HG02798 (cell line): ENCODE measurements at regions not wholly inside any gene's neighbourhood (a gene's known extent, or its start where the extent isn't known, plus 50 kb on each side); places are given as distances from the start of the nearest gene placed in this dataset.

ENCODE experiments used
- ATAC-seq: cut with Tn5 transposase; IDR thresholded peaks from one replicate; pipeline ENCODE4 v1.9.1; 2021; ENCODE audit warnings: mild to moderate bottlenecking; ENCODE audit not compliant: unreplicated experiment, poor library complexity

GRCh38 chr5:98096155-98096554 is 677.3 kb upstream of the RGMB start:
- no peak for ATAC-seq

- no peak for ATAC-seq
Measured at GRCh38 chr5:98099448-98100105, 673.9 kb upstream of the RGMB start.

- ATAC-seq, result no peak
Measured at GRCh38 chr5:98101131-98101530, 672.3 kb upstream of the RGMB start.

- ATAC-seq, result no peak
Measured at GRCh38 chr5:98102936-98103335, 670.5 kb upstream of the RGMB start.

GRCh38 chr5:98103807-98104206 is 669.7 kb upstream of the RGMB start:
- ATAC-seq, result no peak

GRCh38 chr5:98104454-98105188 is 668.8 kb upstream of the RGMB start:
- no peak for ATAC-seq

- no peak for ATAC-seq
Measured at GRCh38 chr5:98105681-98106080, 667.8 kb upstream of the RGMB start.

- ATAC-seq, result no peak
Measured at GRCh38 chr5:98106116-98107031, 667.1 kb upstream of the RGMB start.

- no peak for ATAC-seq
Measured at GRCh38 chr5:98108497-98108896, 665.0 kb upstream of the RGMB start.

- ATAC-seq, result no peak
Measured at GRCh38 chr5:98109561-98110006, 663.9 kb upstream of the RGMB start.

GRCh38 chr5:98110282-98110691 is 663.2 kb upstream of the RGMB start:
- ATAC-seq, result no peak

GRCh38 chr5:98110791-98111190 is 662.7 kb upstream of the RGMB start:
- ATAC-seq, result no peak

- ATAC-seq, result no peak
Measured at GRCh38 chr5:98111686-98112085, 661.8 kb upstream of the RGMB start.

- ATAC-seq, result no peak
Measured at GRCh38 chr5:98121036-98121936, 652.2 kb upstream of the RGMB start.

GRCh38 chr5:98128271-98128670 is 645.2 kb upstream of the RGMB start:
- no peak for ATAC-seq

GRCh38 chr5:98128846-98129245 is 644.6 kb upstream of the RGMB start:
- ATAC-seq, result no peak

- no peak for ATAC-seq
Measured at GRCh38 chr5:98130261-98131035, 643.0 kb upstream of the RGMB start.

- ATAC-seq, result no peak
Measured at GRCh38 chr5:98144116-98144515, 629.3 kb upstream of the RGMB start.

- ATAC-seq, result no peak
Measured at GRCh38 chr5:98144710-98145109, 628.8 kb upstream of the RGMB start.
